ENCODE measurements at regions not wholly inside any gene's neighbourhood (a gene's known extent, or its start where the extent isn't known, plus 50 kb on each side); places are given as distances from the start of the nearest gene placed in this dataset.

- TF ChIP-seq POLR2A (IDR thresholded peaks at IDR 0.05), result no peak
- no peak for TF ChIP-seq CTCF (IDR thresholded peaks at IDR 0.05)
Observed at GRCh38 chr20:47451602-47451904, 50.1 kb upstream of the NCOA3 start.
